ENCODE measurements at regions not wholly inside any gene's neighbourhood (a gene's known extent, or its start where the extent isn't known, plus 50 kb on each side); places are given as distances from the start of the nearest gene placed in this dataset.

DNA sequence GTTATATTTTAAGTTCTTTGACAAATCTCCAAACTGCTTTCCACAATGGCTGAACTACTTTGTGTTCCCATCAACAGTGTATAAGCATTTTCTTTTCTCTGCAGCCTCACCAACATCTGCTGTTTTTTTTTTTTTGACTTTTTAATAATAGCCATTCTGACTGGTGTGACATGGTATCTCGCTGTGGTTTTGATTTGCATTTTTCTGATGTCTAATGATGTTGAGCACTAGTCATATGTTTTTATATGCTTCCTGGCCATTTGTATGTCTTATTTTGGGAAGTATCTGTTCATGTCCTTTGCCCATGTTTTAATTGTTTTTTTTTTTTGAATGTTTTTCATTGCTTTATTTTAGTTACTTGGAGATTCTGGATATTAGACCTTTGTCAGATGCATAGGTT, 196.6 kb downstream of the PLK2 start:
- no peaks in the 10 kb centered on the region for H3K36me3 ChIP-seq
- H3K9ac ChIP-seq, result no peak overlapping the region
- H3K4me3 ChIP-seq, result no peak overlapping the region
- no peak overlapping the region for H3K4me2 ChIP-seq
- no peaks in the 10 kb centered on the region for H3K27me3 ChIP-seq
- no peaks in the 10 kb centered on the region for H3K9me3 ChIP-seq
- no peak for TF ChIP-seq Cebpa-rat (IDR thresholded peaks at IDR 0.05)
- H3K27ac ChIP-seq, result no peak overlapping the region
- H4K20me1 ChIP-seq, result no peaks in the 10 kb centered on the region
- H3K4me1 ChIP-seq, result no peaks in the 10 kb centered on the region

DNA sequence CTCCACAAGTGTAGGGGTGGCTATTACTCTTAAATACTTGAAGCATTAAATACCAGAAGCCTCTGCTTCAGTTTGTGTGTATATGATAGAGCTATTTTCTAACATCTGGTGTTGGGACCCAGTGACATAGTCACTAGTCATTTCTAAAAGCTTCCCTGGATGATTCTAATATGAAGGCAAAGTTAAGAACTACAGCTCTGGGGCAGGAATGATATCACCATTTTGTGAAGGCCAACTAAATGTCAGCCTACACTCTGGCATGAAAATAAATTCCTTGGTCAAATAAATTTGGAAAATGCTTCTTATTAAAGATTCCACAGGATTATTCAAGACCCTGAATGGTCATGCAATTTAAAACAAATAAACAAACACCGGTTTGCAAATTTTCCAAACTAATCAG, 197.7 kb downstream of the PLK2 start:
- H3K27ac ChIP-seq, result no peak overlapping the region

GRCh38 chr5:58261605-58262004, 198.3 kb downstream of the PLK2 start:
- no peak overlapping the region for H3K4me2 ChIP-seq
- no peak overlapping the region for H3K27ac ChIP-seq
- H3K9me3 ChIP-seq, result no peaks in the 10 kb centered on the region
- H3K4me1 ChIP-seq, result no peaks in the 10 kb centered on the region
- no peaks in the 10 kb centered on the region for H3K27me3 ChIP-seq
- TF ChIP-seq Cebpa-rat (IDR thresholded peaks at IDR 0.05), result no peak
- no peak overlapping the region for H3K9ac ChIP-seq
- H3K36me3 ChIP-seq, result no peaks in the 10 kb centered on the region
- no peak overlapping the region for H3K4me3 ChIP-seq
- H4K20me1 ChIP-seq, result no peaks in the 10 kb centered on the region

More for the DNA sequence above, 197.7 kb downstream of the PLK2 start:
- H3K36me3 ChIP-seq, result no peaks in the 10 kb centered on the region
- no peak overlapping the region for H3K4me3 ChIP-seq
- H3K9me3 ChIP-seq, result no peaks in the 10 kb centered on the region
- H4K20me1 ChIP-seq, result no peaks in the 10 kb centered on the region
- no peak for TF ChIP-seq Cebpa-rat (IDR thresholded peaks at IDR 0.05)
- H3K9ac ChIP-seq, result no peak overlapping the region
- H3K4me1 ChIP-seq, result no peaks in the 10 kb centered on the region
- H3K27me3 ChIP-seq, result no peaks in the 10 kb centered on the region
- H3K4me2 ChIP-seq, result no peak overlapping the region

DNA sequence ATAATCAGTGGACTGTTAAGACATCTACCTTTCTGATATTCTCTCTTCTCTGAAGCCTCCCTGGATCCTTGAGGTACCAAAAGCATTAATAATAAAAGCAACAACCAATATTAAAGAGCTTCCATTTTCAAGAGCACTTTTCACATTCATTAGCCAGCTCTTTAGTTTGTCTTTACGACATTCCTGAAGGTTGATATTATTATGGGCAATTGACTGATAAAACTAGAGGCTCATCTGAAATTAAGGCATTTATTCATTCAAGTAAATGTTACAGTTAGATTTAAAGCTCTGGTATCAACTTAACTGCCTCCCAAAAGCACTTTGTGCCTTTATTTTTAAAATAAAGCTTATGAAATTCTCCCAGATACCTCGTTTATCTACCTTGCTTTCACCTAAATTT, 199.6 kb downstream of the PLK2 start:
- no peaks in the 10 kb centered on the region for H4K20me1 ChIP-seq
- no peak for TF ChIP-seq Cebpa-rat (IDR thresholded peaks at IDR 0.05)
- H3K4me2 ChIP-seq, result no peak overlapping the region
- H3K36me3 ChIP-seq, result no peaks in the 10 kb centered on the region
- H3K9ac ChIP-seq, result no peak overlapping the region
- H3K4me1 ChIP-seq, result no peaks in the 10 kb centered on the region
- H3K4me3 ChIP-seq, result no peak overlapping the region
- H3K9me3 ChIP-seq, result no peaks in the 10 kb centered on the region
- no peak overlapping the region for H3K27ac ChIP-seq
- H3K27me3 ChIP-seq, result no peaks in the 10 kb centered on the region

DNA sequence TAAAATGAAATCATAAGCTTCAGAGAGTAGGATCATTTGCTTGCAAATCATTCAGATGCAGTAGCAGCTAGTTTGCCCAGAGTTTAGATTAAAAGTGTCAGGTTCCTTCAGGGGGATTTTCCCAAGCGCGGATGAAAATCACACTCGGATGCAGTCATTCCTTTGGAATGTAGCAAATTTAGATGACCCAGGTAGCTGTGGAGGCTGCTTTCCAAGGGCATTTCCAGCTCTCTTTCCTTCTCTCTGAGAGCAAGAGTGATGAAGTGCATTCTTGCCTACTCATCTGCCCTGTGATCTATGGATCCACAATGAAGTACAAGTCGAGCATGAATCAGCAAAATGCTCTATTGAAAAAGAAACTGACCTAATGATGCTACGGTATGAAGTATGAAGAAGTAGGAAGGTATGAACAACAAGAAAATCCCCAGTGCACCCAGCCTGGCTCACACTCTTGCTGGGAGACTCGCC, 200.2 kb downstream of the PLK2 start:
- H3K9ac ChIP-seq, result no peak overlapping the region

GRCh38 chr5:58258984-58259684, 200.8 kb downstream of the PLK2 start:
- Histone ChIP-seq H3K4me3 (no peak overlapping the region), H3K4me2 (no peak overlapping the region), H3K9me3 (no peaks in the 10 kb centered on the region), H4K20me1 (no peaks in the 10 kb centered on the region), H3K27ac (no peak overlapping the region), H3K27me3 (no peaks in the 10 kb centered on the region), H3K36me3 (no peaks in the 10 kb centered on the region), H3K9ac (no peak overlapping the region), H3K4me1 (no peaks in the 10 kb centered on the region)
- TF ChIP-seq Cebpa-rat (IDR thresholded peaks at IDR 0.05), result no peak

More for the DNA sequence above, 200.2 kb downstream of the PLK2 start:
- Histone ChIP-seq H3K4me3 (no peak overlapping the region), H3K27ac (no peak overlapping the region), H4K20me1 (no peaks in the 10 kb centered on the region), H3K27me3 (no peaks in the 10 kb centered on the region), H3K9me3 (no peaks in the 10 kb centered on the region), H3K4me2 (no peak overlapping the region), H3K36me3 (no peaks in the 10 kb centered on the region), H3K4me1 (no peaks in the 10 kb centered on the region)
- TF ChIP-seq Cebpa-rat (IDR thresholded peaks at IDR 0.05), result no peak

- Histone ChIP-seq H3K36me3 (no peaks in the 10 kb centered on the region), H3K9me3 (no peaks in the 10 kb centered on the region), H3K9ac (no peak overlapping the region), H3K4me1 (no peaks in the 10 kb centered on the region), H3K27ac (no peak overlapping the region), H3K4me2 (no peak overlapping the region), H3K27me3 (no peaks in the 10 kb centered on the region), H3K4me3 (no peak overlapping the region), H4K20me1 (no peaks in the 10 kb centered on the region)
- TF ChIP-seq Cebpa-rat (IDR thresholded peaks at IDR 0.05), result no peak
Measured at GRCh38 chr5:58255970-58256369, 203.9 kb downstream of the PLK2 start.

- Histone ChIP-seq H3K9ac (no peak overlapping the region), H3K36me3 (no peaks in the 10 kb centered on the region), H3K4me2 (no peak overlapping the region), H4K20me1 (no peaks in the 10 kb centered on the region), H3K9me3 (no peaks in the 10 kb centered on the region), H3K27me3 (no peaks in the 10 kb centered on the region), H3K4me3 (no peak overlapping the region), H3K4me1 (no peaks in the 10 kb centered on the region), H3K27ac (no peak overlapping the region)
- no peak for TF ChIP-seq Cebpa-rat (IDR thresholded peaks at IDR 0.05)
Measured at GRCh38 chr5:58255386-58255785, 204.5 kb downstream of the PLK2 start.

DNA sequence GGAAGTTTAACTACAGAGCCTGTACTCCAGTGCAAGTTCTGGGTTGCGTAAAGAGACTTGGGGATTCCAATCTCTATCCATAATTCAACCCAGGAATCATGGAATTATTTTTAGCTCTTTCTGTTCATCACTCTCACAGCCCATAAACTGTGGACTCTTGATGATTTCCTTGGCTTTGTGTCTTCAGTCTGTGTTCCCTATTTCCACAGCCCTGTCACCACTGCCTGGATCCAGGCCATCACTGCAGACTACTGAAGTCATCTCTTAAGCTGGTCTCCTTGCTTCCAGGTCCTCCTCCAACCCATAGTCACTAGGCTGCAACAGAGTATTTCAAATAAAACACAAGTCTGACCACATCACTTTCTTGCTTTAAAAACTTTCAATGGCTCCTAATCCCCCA, 211.7 kb downstream of the PLK2 start:
- Histone ChIP-seq H3K9ac (no peak overlapping the region), H3K27ac (no peak overlapping the region), H4K20me1 (no peaks in the 10 kb centered on the region), H3K4me3 (no peak overlapping the region), H3K9me3 (no peaks in the 10 kb centered on the region), H3K27me3 (no peaks in the 10 kb centered on the region), H3K4me1 (no peaks in the 10 kb centered on the region), H3K36me3 (no peaks in the 10 kb centered on the region), H3K4me2 (no peak overlapping the region)
- TF ChIP-seq Cebpa-rat (IDR thresholded peaks at IDR 0.05), result no peak

DNA sequence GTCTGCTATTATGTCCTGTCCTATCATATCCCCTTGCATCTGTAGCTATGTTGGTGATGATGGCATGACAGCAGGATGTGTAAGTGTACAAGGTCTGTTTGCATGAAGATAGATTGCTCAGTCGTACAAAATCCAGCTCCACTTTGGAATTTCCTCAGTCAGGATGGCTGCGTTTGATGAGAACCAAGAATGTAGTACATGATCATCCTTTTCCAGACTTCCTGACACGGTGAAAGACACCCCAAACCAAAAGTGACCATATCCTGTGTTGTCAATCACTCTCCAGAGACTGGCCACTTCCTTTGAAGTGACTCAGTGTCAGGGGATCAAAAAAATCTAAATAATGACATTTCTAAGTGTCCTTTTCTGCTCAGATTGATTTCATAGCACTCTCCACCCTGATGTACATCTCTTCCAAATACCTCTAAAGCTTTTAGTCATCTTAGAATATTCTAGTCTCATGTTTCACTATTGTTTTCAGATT, 213.4 kb downstream of the PLK2 start:
- H3K4me1 ChIP-seq, result no peaks in the 10 kb centered on the region
- no peaks in the 10 kb centered on the region for H3K36me3 ChIP-seq
- no peak overlapping the region for H3K4me3 ChIP-seq
- TF ChIP-seq Cebpa-rat (IDR thresholded peaks at IDR 0.05), result no peak
- H3K27ac ChIP-seq, result no peak overlapping the region
- no peak overlapping the region for H3K9ac ChIP-seq
- H3K9me3 ChIP-seq, result no peaks in the 10 kb centered on the region
- H3K27me3 ChIP-seq, result no peaks in the 10 kb centered on the region
- no peak overlapping the region for H3K4me2 ChIP-seq
- no peaks in the 10 kb centered on the region for H4K20me1 ChIP-seq

GRCh38 chr5:58245476-58245840, 214.4 kb downstream of the PLK2 start:
- no peaks in the 10 kb centered on the region for H3K9me3 ChIP-seq
- H3K4me3 ChIP-seq, result no peak overlapping the region
- H3K9ac ChIP-seq, result no peak overlapping the region
- H3K4me1 ChIP-seq, result no peaks in the 10 kb centered on the region
- H3K27ac ChIP-seq, result no peak overlapping the region
- no peaks in the 10 kb centered on the region for H3K27me3 ChIP-seq
- no peak overlapping the region for H3K4me2 ChIP-seq
- no peaks in the 10 kb centered on the region for H3K36me3 ChIP-seq
- TF ChIP-seq Cebpa-rat (IDR thresholded peaks at IDR 0.05), result no peak
- H4K20me1 ChIP-seq, result no peaks in the 10 kb centered on the region

Measured in BLaER1 (cell line).